ENCODE measurements at regions not wholly inside any gene's neighbourhood (a gene's known extent, or its start where the extent isn't known, plus 50 kb on each side); places are given as distances from the start of the nearest gene placed in this dataset.

DNA sequence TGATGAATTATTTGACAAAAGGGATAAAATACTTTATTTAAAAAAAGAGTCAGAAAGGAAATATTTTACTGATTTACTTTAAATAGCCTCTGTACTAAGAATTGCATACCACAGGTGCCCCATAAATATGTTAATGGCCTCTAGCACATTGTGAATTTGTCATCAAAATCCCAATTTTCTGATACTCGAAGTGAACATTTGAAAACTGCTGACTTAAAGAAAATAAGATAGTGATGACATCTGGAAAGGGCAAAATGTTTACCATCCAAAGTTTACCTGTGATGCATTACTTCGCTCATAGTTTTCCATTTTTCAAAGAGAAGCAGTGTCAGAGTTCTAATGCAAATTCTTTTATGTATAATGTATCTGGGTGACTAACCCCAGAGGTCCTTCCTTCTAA lies 455.4 kb downstream of the KLF5 start:
- CTCF ChIA-PET, result no interaction called here
- intact Hi-C loops (cut with micrococcal nuclease), result no loop called here

DNA sequence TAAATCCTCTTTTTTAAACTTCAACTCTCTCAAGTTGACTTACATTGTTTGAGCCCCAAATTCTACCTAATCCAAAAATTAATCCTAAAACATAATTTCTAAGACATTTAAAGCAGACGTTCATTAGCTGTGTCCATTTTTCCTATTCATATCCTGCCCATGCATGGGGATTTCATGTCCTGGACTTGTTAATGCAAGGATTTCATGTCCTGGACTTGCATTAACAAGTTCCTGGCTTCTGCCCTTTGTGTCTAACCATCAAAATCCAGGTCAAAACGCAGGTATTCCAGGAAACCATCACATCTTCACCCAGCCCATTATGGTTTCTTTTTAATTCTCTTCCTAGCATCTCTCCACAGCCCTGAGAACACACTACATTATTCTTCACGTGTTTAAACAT lies 454.9 kb downstream of the KLF5 start:
- Mint-ChIP-seq H3K27ac (no peak overlapping the region), H3K9me3 (no peaks in the 10 kb centered on the region), H3K4me1 (no peaks in the 10 kb centered on the region), H3K36me3 (ENCODE audit: low read depth) (no peaks in the 10 kb centered on the region), H3K27me3 (no peaks in the 10 kb centered on the region), H3K4me3 (no peak overlapping the region)
- ChIA-PET POLR2A (no interaction called here), CTCF (no interaction called here)
- DNase-seq (no peak), ATAC-seq (ENCODE audit: low read depth) (no peak)
- TF ChIP-seq, protein P1, sequence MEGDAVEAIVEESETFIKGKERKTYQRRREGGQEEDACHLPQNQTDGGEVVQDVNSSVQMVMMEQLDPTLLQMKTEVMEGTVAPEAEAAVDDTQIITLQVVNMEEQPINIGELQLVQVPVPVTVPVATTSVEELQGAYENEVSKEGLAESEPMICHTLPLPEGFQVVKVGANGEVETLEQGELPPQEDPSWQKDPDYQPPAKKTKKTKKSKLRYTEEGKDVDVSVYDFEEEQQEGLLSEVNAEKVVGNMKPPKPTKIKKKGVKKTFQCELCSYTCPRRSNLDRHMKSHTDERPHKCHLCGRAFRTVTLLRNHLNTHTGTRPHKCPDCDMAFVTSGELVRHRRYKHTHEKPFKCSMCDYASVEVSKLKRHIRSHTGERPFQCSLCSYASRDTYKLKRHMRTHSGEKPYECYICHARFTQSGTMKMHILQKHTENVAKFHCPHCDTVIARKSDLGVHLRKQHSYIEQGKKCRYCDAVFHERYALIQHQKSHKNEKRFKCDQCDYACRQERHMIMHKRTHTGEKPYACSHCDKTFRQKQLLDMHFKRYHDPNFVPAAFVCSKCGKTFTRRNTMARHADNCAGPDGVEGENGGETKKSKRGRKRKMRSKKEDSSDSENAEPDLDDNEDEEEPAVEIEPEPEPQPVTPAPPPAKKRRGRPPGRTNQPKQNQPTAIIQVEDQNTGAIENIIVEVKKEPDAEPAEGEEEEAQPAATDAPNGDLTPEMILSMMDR (IDR thresholded peaks at IDR 0.05), result no peak
- intact Hi-C loops (cut with micrococcal nuclease), result no loop called here

More for the DNA sequence above, 455.4 kb downstream of the KLF5 start:
- Mint-ChIP-seq H3K27me3 (no peaks in the 10 kb centered on the region), H3K9me3 (no peaks in the 10 kb centered on the region), H3K4me1 (no peaks in the 10 kb centered on the region), H3K36me3 (ENCODE audit: low read depth) (no peaks in the 10 kb centered on the region), H3K27ac (no peak overlapping the region), H3K4me3 (no peak overlapping the region)
- POLR2A ChIA-PET, result no interaction called here
- TF ChIP-seq, protein P1 (IDR thresholded peaks at IDR 0.05), result no peak
- ATAC-seq (ENCODE audit: low read depth) (no peak), DNase-seq (no peak)

DNA sequence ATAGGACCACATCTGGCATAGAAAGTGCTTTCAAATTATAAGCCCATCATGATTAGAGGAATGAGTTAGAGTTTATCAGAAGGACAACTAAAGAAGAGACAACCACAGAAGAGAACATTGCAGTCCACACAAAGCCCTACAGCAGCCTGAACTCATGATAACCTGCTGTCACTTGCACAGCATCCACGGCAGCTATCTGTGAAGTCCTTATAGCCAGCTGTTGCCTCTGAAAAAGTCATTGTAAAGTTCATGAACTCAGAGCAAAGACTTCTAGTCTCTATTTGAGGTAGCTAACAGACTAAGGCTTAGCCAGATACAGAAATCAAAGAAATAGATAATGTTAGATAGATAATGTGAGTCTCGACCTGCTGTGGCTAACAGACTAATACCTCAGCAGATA lies 450.0 kb downstream of the KLF5 start:
- Mint-ChIP-seq H3K9me3 (no peaks in the 10 kb centered on the region), H3K4me1 (no peaks in the 10 kb centered on the region), H3K4me3 (no peak overlapping the region), H3K27me3 (no peaks in the 10 kb centered on the region), H3K36me3 (ENCODE audit: low read depth) (no peaks in the 10 kb centered on the region), H3K27ac (no peak overlapping the region)
- TF ChIP-seq, protein P1 (IDR thresholded peaks at IDR 0.05), result no peak
- CTCF ChIA-PET, result no interaction called here
- intact Hi-C loops (cut with micrococcal nuclease), result no loop called here
- no peak for DNase-seq
- no peak for ATAC-seq (ENCODE audit: low read depth)
- POLR2A ChIA-PET, result no interaction called here

DNA sequence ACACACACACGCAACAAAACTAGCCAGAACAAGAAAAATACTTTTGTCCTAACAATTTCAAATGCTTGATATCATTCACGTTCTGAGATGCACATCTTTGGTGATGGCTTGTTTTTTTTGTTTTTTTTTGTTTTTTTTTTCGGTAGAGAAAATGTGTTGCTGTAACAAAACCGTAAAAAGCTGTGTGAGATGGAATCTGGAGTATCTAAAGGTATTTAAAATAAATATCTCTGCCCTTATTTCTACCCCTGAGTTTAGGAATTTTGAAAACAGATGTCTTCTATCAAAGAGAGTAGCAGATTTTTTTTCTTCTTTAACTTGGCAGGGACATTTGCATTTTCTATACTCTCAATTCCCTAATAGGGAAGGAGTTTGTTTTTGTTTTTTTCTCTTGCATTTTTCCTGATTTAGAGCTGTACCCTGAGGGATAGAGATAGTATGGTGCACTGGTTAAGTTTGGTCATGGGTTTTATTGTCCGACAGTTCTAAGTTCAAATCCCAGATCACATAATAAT lies 446.6 kb downstream of the KLF5 start:
- Mint-ChIP-seq H3K4me3 (no peak overlapping the region), H3K4me1 (no peaks in the 10 kb centered on the region), H3K9me3 (no peaks in the 10 kb centered on the region), H3K36me3 (ENCODE audit: low read depth) (no peaks in the 10 kb centered on the region), H3K27ac (no peak overlapping the region), H3K27me3 (no peaks in the 10 kb centered on the region)
- intact Hi-C loops (cut with micrococcal nuclease), result no loop called here
- TF ChIP-seq, protein P1 (IDR thresholded peaks at IDR 0.05), result no peak
- DNase-seq (no peak), ATAC-seq (ENCODE audit: low read depth) (no peak)
- ChIA-PET POLR2A (no interaction called here), CTCF (no interaction called here)

DNA sequence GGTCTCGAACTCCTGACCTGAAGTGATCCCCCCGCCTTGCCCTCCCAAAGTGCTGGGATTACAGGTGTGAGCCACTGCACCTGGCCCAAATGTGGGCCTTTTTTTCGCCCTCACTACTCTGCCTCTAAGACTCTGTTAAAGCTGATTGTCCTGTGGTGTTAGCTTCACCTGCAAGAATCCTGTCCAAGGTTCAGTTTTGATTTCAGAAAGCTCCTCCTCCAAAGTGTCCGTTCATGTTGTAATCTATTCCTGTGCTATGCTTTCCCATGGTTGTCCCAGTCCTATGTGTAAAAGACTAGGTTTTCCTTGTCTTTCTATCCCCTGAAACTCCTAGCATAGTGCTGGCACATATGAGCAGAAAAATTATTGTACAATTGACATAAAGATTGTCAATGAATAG lies 440.9 kb downstream of the KLF5 start:
- no peaks in the 10 kb centered on the region for H3K36me3 Mint-ChIP-seq (ENCODE audit: low read depth)
- POLR2A ChIA-PET, result no interaction called here
- H3K27ac Mint-ChIP-seq, result no peak overlapping the region
- ATAC-seq (ENCODE audit: low read depth) (no peak), DNase-seq (no peak)
- no peak overlapping the region for H3K4me3 Mint-ChIP-seq
- H3K4me1 Mint-ChIP-seq, result no peaks in the 10 kb centered on the region
- no peaks in the 10 kb centered on the region for H3K27me3 Mint-ChIP-seq
- CTCF ChIA-PET, result no interaction called here
- TF ChIP-seq, protein P1 (IDR thresholded peaks at IDR 0.05), result no peak
- intact Hi-C loops (cut with micrococcal nuclease), result no loop called here
- H3K9me3 Mint-ChIP-seq, result no peaks in the 10 kb centered on the region

Data from activated B cell treated with CpG ODN at 0.5 μM for 24 hours (primary cell).